HCT116 (cell line): ENCODE measurements at regions not wholly inside any gene's neighbourhood (a gene's known extent, or its start where the extent isn't known, plus 50 kb on each side); places are given as distances from the start of the nearest gene placed in this dataset.
"Not testable (repeated sequence)": the region's sequence is repeated elsewhere in the genome, so short reads cannot be mapped to it uniquely, and the experiment has no call there.

Experiments
- ATAC-seq: fragments of 200-7000 bp; cut with Tn5 transposase; 2 replicates; pipeline ENCODE4 v1.9.1; 2020; ENCODE audit warnings: mild to moderate bottlenecking, moderate library complexity
- BruUV-seq: library from RNA; stranded (reverse); fragments of 400-500 nt; replicated peaks from 2 replicates; lab custom pipeline; 2021; lab: Mats Ljungman, UMichigan
- CTCF ChIA-PET: fragments of 300-600 bp; sonication (Branson Sonifier 250); formaldehyde crosslinking; loops from one replicate; lab custom pipeline; 2021; ENCODE audit warnings: antibody characterized with exemption; lab: Charles Lee
- POLR2A ChIA-PET: fragments of 300-600, 350-600 bp; sonication (Branson Sonifier 250); formaldehyde crosslinking; loops from one replicate; lab custom pipeline; 2021; ENCODE audit warnings: antibody characterized with exemption; lab: Charles Lee
- RAD21 ChIA-PET, 2 experiments: fragments of 300-600 bp; sonication (Branson Sonifier 250); formaldehyde crosslinking; loops; one replicate each; lab custom pipeline; 2023; ENCODE audit warnings: low total read pairs in 2 of 2; ENCODE audit not compliant: uncharacterized antibody in 2 of 2, unreplicated experiment in 2 of 2, low non-redundant PET in 1 of 2; lab: Charles Lee
- DNase-seq: peaks from one replicate; pipeline ENCODE4 v3.0.0-alpha.2; 2010; ENCODE audit warnings: low read depth, low spot score
- H2AFZ ChIP-seq: fragments of 200-600 bp; shearing (Covaris generic), sonication (generic); 2 replicates; pipeline ENCODE4 v1.6.1; 2017; ENCODE audit warnings: low read depth, mixed run types, mixed read lengths, antibody characterized with exemption, low read length; ENCODE audit not compliant: poor library complexity, severe bottlenecking
- H3K27ac ChIP-seq: 2 replicates; pipeline ENCODE4 v1.5.1; 2012; ENCODE audit warnings: low read depth, low read length
- H3K27me3 ChIP-seq: fragments of 200-600 bp; sonication (generic); 2 replicates; pipeline ENCODE4 v1.6.1; 2016; ENCODE audit warnings: mixed run types, low read length, mixed read lengths; ENCODE audit not compliant: insufficient read depth
- H3K36me3 ChIP-seq, 2 experiments: fragments of 200-500 bp in 1 of 2; fragments of 200-600 bp in 1 of 2; sonication (Bioruptor generic) in 1 of 2; sonication (generic) in 1 of 2; 2 replicates each; pipeline versions ENCODE4 v1.5.1 to v1.6.1; 2014 to 2016; ENCODE audit warnings: low read length in 2 of 2, inconsistent platforms in 1 of 2, mixed read lengths in 1 of 2, mixed run types in 1 of 2; ENCODE audit not compliant: insufficient read depth in 2 of 2, control insufficient read depth in 1 of 2
- H3K4me1 ChIP-seq, 2 experiments: fragments of 200-600 bp in 1 of 2; sonication (generic) in 1 of 2; 2 replicates each; pipeline versions ENCODE4 v1.5.1 to v1.6.1; 2012 to 2017; ENCODE audit warnings: low read length in 2 of 2, inconsistent platforms in 1 of 2, mild to moderate bottlenecking in 1 of 2, mixed read lengths in 1 of 2, mixed run types in 1 of 2, moderate library complexity in 1 of 2; ENCODE audit not compliant: insufficient read depth in 2 of 2, control insufficient read depth in 1 of 2
- H3K4me2 ChIP-seq: fragments of 200-600 bp; sonication (generic); 2 replicates; pipeline ENCODE4 v1.6.1; 2017; ENCODE audit warnings: mixed run types, low read length, mixed read lengths
- H3K4me3 ChIP-seq, 2 experiments: fragments of 200-600 bp in 1 of 2; sonication (generic) in 1 of 2; replicated peaks in 1 of 2; 2 replicates each; pipeline ENCODE4 v1.5.1; 2011 to 2016; ENCODE audit warnings: low read length in 2 of 2, control low read depth in 1 of 2, low read depth in 1 of 2, mild to moderate bottlenecking in 1 of 2, mixed read lengths in 1 of 2, mixed run types in 1 of 2
- H3K79me2 ChIP-seq: fragments of 200-600 bp; sonication (generic); 2 replicates; pipeline ENCODE4 v1.6.1; 2017; ENCODE audit warnings: mild to moderate bottlenecking, mixed run types, low read length, moderate library complexity, mixed read lengths; ENCODE audit not compliant: insufficient read depth
- H3K9ac ChIP-seq: fragments of 200-600 bp; sonication (generic); 2 replicates; pipeline ENCODE4 v1.6.1; 2016; ENCODE audit warnings: low read length, mixed read lengths
- H3K9me2 ChIP-seq: fragments of 200-600 bp; sonication (generic), shearing (Covaris generic); 2 replicates; pipeline ENCODE4 v1.6.1; 2017; ENCODE audit warnings: mixed run types, mild to moderate bottlenecking, moderate library complexity; ENCODE audit not compliant: insufficient read depth
- H3K9me3 ChIP-seq, 2 experiments: fragments of 200-500 bp in 1 of 2; fragments of 200-600 bp in 1 of 2; sonication (Bioruptor generic) in 1 of 2; sonication (generic) in 1 of 2; 2 replicates each; pipeline ENCODE4 v1.6.1; 2014 to 2017; ENCODE audit warnings: low read length in 2 of 2, mixed read lengths in 2 of 2, inconsistent platforms in 1 of 2, low read depth in 1 of 2, mild to moderate bottlenecking in 1 of 2, mixed run types in 1 of 2, moderate library complexity in 1 of 2; ENCODE audit not compliant: control insufficient read depth in 1 of 2, insufficient read depth in 1 of 2
- H4K20me1 ChIP-seq: fragments of 200-600 bp; sonication (generic), shearing (Covaris generic); 2 replicates; pipeline ENCODE4 v1.6.1; 2017; ENCODE audit warnings: mixed run types, mild to moderate bottlenecking, moderate library complexity; ENCODE audit not compliant: insufficient read depth
- SRF ChIP-seq: IDR thresholded peaks from 2 replicates; pipeline ENCODE4 v1.6.1; 2012; ENCODE audit warnings: low read depth
- intact Hi-C: fragments of 100-400 bp; cut with micrococcal nuclease; formaldehyde crosslinking; loops from 2 replicates; pipeline ENCODE4 v1.10.0; 2022

- DNase-seq, intact Hi-C loops, H3K79me2 ChIP-seq: not testable (repeated sequence)
Observed at GRCh38 chr1:120995025-120995424, 105.5 kb downstream of the PPIAL4A start.

GRCh38 chr1:121001090-121001726 lies 111.6 kb downstream of the PPIAL4A start:
- H3K79me2 ChIP-seq, H3K4me1 ChIP-seq, H3K4me3 ChIP-seq, H3K27ac ChIP-seq, H3K36me3 ChIP-seq, H3K9ac ChIP-seq, POLR2A ChIA-PET, H4K20me1 ChIP-seq, intact Hi-C loops, ATAC-seq, H3K4me2 ChIP-seq, BruUV-seq, DNase-seq, H3K9me3 ChIP-seq, H3K27me3 ChIP-seq, H3K9me2 ChIP-seq, RAD21 ChIA-PET, CTCF ChIA-PET, H2AFZ ChIP-seq: not testable (repeated sequence)

More at GRCh38 chr1:120995025-120995424, 105.5 kb downstream of the PPIAL4A start:
- H3K4me3 ChIP-seq, H2AFZ ChIP-seq, H3K9ac ChIP-seq, H3K36me3 ChIP-seq, POLR2A ChIA-PET, H3K4me2 ChIP-seq, RAD21 ChIA-PET, H3K9me2 ChIP-seq, H4K20me1 ChIP-seq, H3K27ac ChIP-seq, H3K4me1 ChIP-seq, CTCF ChIA-PET, H3K27me3 ChIP-seq, H3K9me3 ChIP-seq, BruUV-seq: not testable (repeated sequence)
- ATAC-seq = peak; percentile 98
- TF ChIP-seq SRF = peak; percentile 23; the same call in 1 of the 2 replicates

- H3K27ac ChIP-seq, RAD21 ChIA-PET, ATAC-seq, H3K4me3 ChIP-seq, DNase-seq, H4K20me1 ChIP-seq, H3K9me2 ChIP-seq, POLR2A ChIA-PET, BruUV-seq, H3K9me3 ChIP-seq, H3K36me3 ChIP-seq, CTCF ChIA-PET, H3K27me3 ChIP-seq, H2AFZ ChIP-seq, H3K4me1 ChIP-seq, H3K9ac ChIP-seq, H3K79me2 ChIP-seq, intact Hi-C loops, H3K4me2 ChIP-seq: not testable (repeated sequence)
Observed at GRCh38 chr1:121003230-121003629, 113.7 kb downstream of the PPIAL4A start.

DNA sequence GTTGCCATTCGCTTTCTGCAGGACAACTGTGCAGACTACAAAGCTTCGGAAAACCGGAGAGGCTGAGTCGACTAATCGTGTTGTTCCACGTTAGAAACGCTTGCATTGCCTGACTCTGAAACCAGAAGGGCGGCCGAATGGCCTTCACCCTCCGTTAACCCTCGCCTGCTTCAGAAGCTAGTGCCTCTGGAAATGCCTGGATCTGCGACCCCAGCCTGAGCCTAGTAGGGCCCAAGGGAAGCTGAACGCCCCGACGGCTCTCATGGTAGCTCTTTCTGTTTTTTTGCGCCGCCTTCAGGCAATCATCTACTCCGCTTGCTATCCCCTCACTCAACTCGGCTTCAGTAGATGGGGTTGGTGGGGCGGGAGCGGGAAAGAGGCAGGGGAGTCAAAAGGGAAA lies 117.3 kb downstream of the PPIAL4A start:
- RAD21 ChIA-PET, ATAC-seq, H3K9me3 ChIP-seq, CTCF ChIA-PET, H3K27me3 ChIP-seq, H4K20me1 ChIP-seq, H3K9ac ChIP-seq, BruUV-seq, H3K4me2 ChIP-seq, H3K27ac ChIP-seq, DNase-seq, H3K36me3 ChIP-seq, H2AFZ ChIP-seq, POLR2A ChIA-PET, H3K9me2 ChIP-seq, H3K79me2 ChIP-seq, H3K4me3 ChIP-seq, intact Hi-C loops, H3K4me1 ChIP-seq: not testable (repeated sequence)
